ENCODE measurements at regions not wholly inside any gene's neighbourhood (a gene's known extent, or its start where the extent isn't known, plus 50 kb on each side); places are given as distances from the start of the nearest gene placed in this dataset.

DNA sequence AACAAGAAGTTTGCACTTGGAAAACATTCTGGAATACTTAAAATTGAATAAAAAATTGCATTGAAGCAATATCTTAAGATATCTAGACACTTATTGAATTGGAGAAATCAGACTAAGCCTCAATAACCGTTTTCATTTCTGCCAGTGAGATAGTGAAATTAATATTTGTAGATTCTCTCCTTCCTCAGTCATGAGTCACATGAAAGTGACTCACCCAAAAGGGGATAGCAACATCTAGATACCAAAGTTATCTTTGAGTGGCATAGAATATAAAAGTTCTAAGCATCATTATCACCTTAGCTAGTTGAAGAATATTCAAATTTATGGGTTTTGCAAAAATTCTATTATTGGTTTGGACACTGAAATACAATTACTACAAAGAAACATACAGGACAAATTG lies 614.8 kb upstream of the ZNF717 start:
- TF ChIP-seq ZNF565 (CRISPR knock-in tag; conservative IDR thresholded peaks at IDR 0.05; ENCODE audit: low read depth): no peak
- no peak for TF ChIP-seq GLIS3 (CRISPR knock-in tag; IDR thresholded peaks at IDR 0.05)

Data from SK-N-SH treated with all-trans-retinoic acid at 6 μM for 48 hours (cell line).